Body of pancreas (tissue), 4 donors: ENCODE measurements at regions not wholly inside any gene's neighbourhood (a gene's known extent, or its start where the extent isn't known, plus 50 kb on each side); places are given as distances from the start of the nearest gene placed in this dataset.

Experiments used
- ATAC-seq: fragments of 150-250 bp; one replicate; pipeline ENCODE4 v1.9.1; 2016
- DNase-seq, 4 donors: peaks; one replicate each; pipeline ENCODE4 v3.0.0-alpha.2; 2019
- H3K27ac ChIP-seq, 4 donors: fragments of 200-600 bp; sonication (generic); 1 replicate in 3 of 4; 2 replicates in 1 of 4; pipeline versions ENCODE4 v1.5.1 to v1.6.1; 2016 to 2019; ENCODE audit warnings: mild to moderate bottlenecking in 1 of 4, mixed read lengths in 1 of 4, moderate library complexity in 1 of 4
- H3K27me3 ChIP-seq, 2 donors: fragments of 200-600 bp; sonication (generic); one replicate each; pipeline ENCODE4 v1.6.0; 2016; ENCODE audit warnings: mild to moderate bottlenecking in 1 of 2
- H3K36me3 ChIP-seq, 2 donors: fragments of 200-600 bp; sonication (generic); replicated peaks in 1 of 2; 2 replicates each; pipeline ENCODE4 v1.5.1; 2016; ENCODE audit warnings: low read depth in 2 of 2; ENCODE audit not compliant: insufficient read depth in 1 of 2
- H3K4me1 ChIP-seq: fragments of 200-600 bp; sonication (generic); one replicate; pipeline ENCODE4 v1.6.0; 2016
- H3K4me3 ChIP-seq, 2 donors: fragments of 200-600 bp; sonication (generic); 1 replicate in 1 of 2; 2 replicates in 1 of 2; pipeline ENCODE4 v1.5.1; 2016 to 2019
- H3K9me3 ChIP-seq, 3 donors: fragments of 200-600 bp; sonication (generic); 1 replicate in 2 of 3; 2 replicates in 1 of 3; pipeline ENCODE4 v1.5.1; 2016
- CTCF ChIP-seq, 7 experiments: fragments of 450-650 bp in 4 of 7; fragments of 200-600 bp in 3 of 7; sonication (generic) in 3 of 7; IDR thresholded peaks; one replicate each; pipeline ENCODE4 v1.5.1; 2016 to 2019; ENCODE audit warnings: antibody characterized with exemption in 7 of 7
- POLR2A ChIP-seq, 3 donors: fragments of 450-650 bp; IDR thresholded peaks; one replicate each; pipeline ENCODE4 v1.6.1; 2016; ENCODE audit warnings: antibody characterized with exemption in 3 of 3, mild to moderate bottlenecking in 2 of 3
- WGBS, 2 donors: methylation state at CpG; one replicate each; pipeline ENCODE4 v1.1.5; 2017; 5-methylcytosine and 5-hydroxymethylcytosine counted together
- intact Hi-C: fragments of 100-400 bp; cut with DNase I; formaldehyde crosslinking; loops from one replicate; pipeline ENCODE4 v1.15.1; 2023

- intact Hi-C loops, result no loop called here
- 56 to 80% methylated on average over 4 of the region's 4 CpGs for WGBS, 2 donors
- ATAC-seq (no peak), DNase-seq (no peak)
- Histone ChIP-seq H3K27ac (no peak overlapping the region), H3K9me3 (no peaks in the 10 kb centered on the region), H3K4me1 (no peaks in the 10 kb centered on the region), H3K27me3 (no peaks in the 10 kb centered on the region), H3K4me3 (no peak overlapping the region), H3K36me3 (no peaks in the 10 kb centered on the region)
- no peak for TF ChIP-seq POLR2A (IDR thresholded peaks at IDR 0.05)
- no peak for TF ChIP-seq CTCF (IDR thresholded peaks at IDR 0.05)
These were observed 150.3 kb upstream of the NPY start for GRCh38 chr7:24133691-24134090.

- no peak overlapping the region for H3K27ac ChIP-seq
- no peak for ATAC-seq
- no peaks in the 10 kb centered on the region for H3K4me1 ChIP-seq
- no peaks in the 10 kb centered on the region for H3K9me3 ChIP-seq
- intact Hi-C loops, result no loop called here
- TF ChIP-seq POLR2A (IDR thresholded peaks at IDR 0.05) (no peak), CTCF (IDR thresholded peaks at IDR 0.05) (no peak)
- H3K27me3 ChIP-seq, result no peaks in the 10 kb centered on the region
- 33 to 82% methylated on average over 1 to 4 of the region's 4 CpGs for WGBS, 2 donors
- H3K4me3 ChIP-seq, result no peak overlapping the region
- DNase-seq, result no peak
- no peaks in the 10 kb centered on the region for H3K36me3 ChIP-seq
These were observed 149.5 kb upstream of the NPY start for GRCh38 chr7:24134535-24134934.

- no peak overlapping the region for H3K4me3 ChIP-seq
- no peak for DNase-seq
- no peaks in the 10 kb centered on the region for H3K36me3 ChIP-seq
- TF ChIP-seq CTCF (IDR thresholded peaks at IDR 0.05) (no peak), POLR2A (IDR thresholded peaks at IDR 0.05) (no peak)
- intact Hi-C loops, result no loop called here
- H3K4me1 ChIP-seq, result no peaks in the 10 kb centered on the region
- no peak for ATAC-seq
- no peaks in the 10 kb centered on the region for H3K27me3 ChIP-seq
- 52 to 60% methylated on average over 4 of the region's 4 CpGs for WGBS, 2 donors
- no peak overlapping the region for H3K27ac ChIP-seq
- H3K9me3 ChIP-seq, result no peaks in the 10 kb centered on the region
These were observed 148.8 kb upstream of the NPY start for GRCh38 chr7:24135003-24135817.

GRCh38 chr7:24137338-24137737, 146.7 kb upstream of the NPY start:
- H3K27me3 ChIP-seq, result no peaks in the 10 kb centered on the region
- TF ChIP-seq CTCF (IDR thresholded peaks at IDR 0.05), result no peak
- no peak for TF ChIP-seq POLR2A (IDR thresholded peaks at IDR 0.05)
- intact Hi-C loops, result no loop called here
- no peak overlapping the region for H3K4me3 ChIP-seq
- no peaks in the 10 kb centered on the region for H3K36me3 ChIP-seq
- 60 to 70% methylated on average over 3 of the region's 3 CpGs for WGBS, 2 donors
- no peak for DNase-seq
- no peak for ATAC-seq
- no peak overlapping the region for H3K27ac ChIP-seq
- H3K9me3 ChIP-seq, result no peaks in the 10 kb centered on the region
- H3K4me1 ChIP-seq, result no peaks in the 10 kb centered on the region

GRCh38 chr7:24138343-24138742, 145.6 kb upstream of the NPY start:
- no peaks in the 10 kb centered on the region for H3K4me1 ChIP-seq
- no peaks in the 10 kb centered on the region for H3K36me3 ChIP-seq
- H3K9me3 ChIP-seq, result no peaks in the 10 kb centered on the region
- no peaks in the 10 kb centered on the region for H3K27me3 ChIP-seq
- DNase-seq (no peak), ATAC-seq (no peak)
- intact Hi-C loops, result no loop called here
- no peak overlapping the region for H3K4me3 ChIP-seq
- H3K27ac ChIP-seq, result no peak overlapping the region
- no peak for TF ChIP-seq CTCF (IDR thresholded peaks at IDR 0.05)
- no peak for TF ChIP-seq POLR2A (IDR thresholded peaks at IDR 0.05)
